ACHN (cell line): ENCODE measurements at regions not wholly inside any gene's neighbourhood (a gene's known extent, or its start where the extent isn't known, plus 50 kb on each side); places are given as distances from the start of the nearest gene placed in this dataset.

Source experiments
- DNase-seq: peaks from one replicate; pipeline ENCODE4 v3.0.0-alpha.2; 2015
- in situ Hi-C: cut with HindIII; loops from 2 replicates; pipeline ENCODE4 v1.10.0; 2017; ENCODE audit warnings: low sequenced_read_pairs, low pct_ligation_motif_present, low pct_unique_long_range_greater_than_20kb

DNA sequence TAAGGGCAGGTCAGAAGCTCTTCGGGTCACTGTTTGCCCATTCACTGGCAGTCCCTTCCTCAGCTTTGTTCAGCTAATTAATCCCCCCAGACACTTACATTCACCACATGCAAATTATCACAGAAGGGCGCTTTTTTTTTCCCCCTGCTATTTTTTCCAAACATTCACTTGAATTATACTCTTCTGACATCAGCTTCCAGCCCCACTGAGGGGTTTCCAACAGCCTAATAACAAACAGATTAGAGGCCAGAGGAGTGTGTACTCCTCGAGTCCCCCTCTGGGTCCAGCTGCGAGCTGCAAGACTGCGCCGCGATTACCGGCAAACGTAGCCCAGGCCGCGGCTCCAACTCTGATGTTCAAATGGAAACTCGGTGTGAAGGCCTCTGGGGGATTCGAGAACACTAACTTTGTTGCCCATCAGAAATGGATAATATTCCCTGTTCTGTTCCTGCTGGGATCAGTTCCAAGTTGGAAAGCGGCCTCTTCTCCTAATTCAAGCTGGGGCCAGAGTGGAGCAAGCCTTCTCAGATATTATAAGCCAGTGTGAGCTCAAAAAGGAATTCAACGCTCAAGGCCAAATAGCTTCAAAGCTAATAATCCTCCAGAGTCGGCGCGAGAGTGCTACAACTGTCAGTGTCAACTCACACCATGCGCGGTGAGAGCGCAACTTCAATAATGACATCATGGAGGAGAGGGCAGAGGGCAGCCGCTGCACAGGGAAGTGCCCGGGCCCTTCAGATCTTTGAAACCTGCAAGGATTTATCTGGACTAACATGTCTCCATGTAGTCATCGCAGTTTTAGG is 560.8 kb downstream of the BNC2 start:
- in situ Hi-C loops, result no loop called here

DNA sequence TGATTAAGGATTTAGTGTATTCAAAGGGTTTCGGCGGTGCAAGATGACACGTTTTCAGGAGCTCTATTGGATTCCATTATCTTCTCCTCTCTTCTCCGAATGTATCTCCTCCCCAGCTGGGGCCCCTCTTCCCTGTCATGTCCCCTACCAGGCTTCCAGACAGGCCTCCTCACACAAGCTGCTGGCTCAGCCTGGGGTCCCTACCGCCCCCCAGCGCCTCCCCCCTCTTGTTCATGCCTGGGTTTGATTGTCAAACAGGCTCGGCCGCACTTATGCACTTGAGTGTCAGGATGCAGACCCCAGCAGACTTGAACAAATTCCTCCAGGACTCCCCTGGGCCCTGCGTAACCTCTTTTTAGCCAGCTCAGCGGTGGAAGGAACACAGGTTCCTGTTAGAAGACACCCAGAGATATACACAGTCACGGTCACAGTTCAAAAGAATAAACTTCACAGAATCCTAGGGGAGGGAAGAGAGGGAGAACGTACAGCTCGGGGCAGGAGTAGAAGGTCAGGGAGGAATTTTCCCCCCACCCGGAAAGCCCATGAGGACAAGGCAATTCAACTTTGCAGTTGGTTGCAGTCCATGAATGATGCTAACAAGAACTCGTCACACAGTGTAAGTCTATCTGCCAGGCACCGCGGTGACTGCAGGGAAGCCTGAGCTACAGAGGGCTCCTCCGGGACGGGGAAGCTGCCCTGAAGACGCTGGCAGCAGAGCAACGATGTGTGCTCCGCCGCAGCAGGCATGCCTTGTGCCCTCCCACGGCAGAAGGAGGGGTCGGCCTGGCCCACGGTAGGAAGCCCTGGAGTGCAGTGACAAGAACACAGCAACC is 560.0 kb downstream of the BNC2 start:
- in situ Hi-C loops, result no loop called here
- no peak for DNase-seq

More for the DNA sequence above, 560.8 kb downstream of the BNC2 start:
- no peak for DNase-seq

DNA sequence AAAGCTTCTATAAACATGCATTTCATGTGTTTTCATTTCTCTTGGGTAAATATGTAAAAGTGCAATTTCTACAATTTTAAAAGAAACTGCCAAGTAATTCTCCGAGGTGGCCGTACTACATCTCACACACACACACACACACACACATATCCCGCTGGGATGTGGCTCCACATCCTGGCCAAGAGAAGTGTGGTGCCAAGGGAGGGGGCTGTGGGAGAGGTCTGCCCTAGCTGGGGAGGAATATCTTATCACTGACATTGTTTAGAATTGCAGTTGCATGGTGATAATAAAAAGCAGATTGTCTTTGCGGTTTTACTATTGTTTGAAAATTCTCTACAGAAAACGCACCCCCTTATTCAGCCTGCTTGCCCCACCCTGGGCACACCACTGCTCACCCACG is 558.4 kb downstream of the BNC2 start:
- in situ Hi-C loops, result no loop called here
- no peak for DNase-seq

DNA sequence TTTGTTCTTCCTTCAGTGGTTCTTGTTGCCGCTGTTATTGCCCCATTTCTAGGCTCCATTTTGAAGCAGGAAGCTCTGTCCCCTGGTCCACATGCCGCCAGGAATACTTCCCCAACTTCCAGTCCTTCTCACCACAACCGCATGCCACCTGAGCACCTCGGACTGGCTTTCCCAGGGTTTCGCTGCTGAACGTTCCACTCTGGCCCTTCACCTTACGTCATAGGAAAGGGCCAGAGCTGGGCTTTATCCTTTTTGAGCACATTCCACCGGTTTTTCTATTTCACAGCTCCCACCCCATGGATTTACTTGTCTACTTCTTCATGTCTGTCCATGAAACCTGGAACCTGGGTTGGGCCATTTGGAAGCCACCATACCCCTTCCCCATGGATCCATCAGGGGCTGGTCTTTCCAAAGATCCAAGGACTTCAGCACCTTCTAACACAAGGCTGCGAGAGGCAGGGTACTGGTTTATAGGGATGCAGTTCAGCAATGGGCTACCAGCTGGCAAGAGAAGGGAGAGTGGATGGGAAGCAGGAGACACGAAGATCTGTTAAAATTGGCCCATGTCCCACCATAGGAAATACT is 557.4 kb downstream of the BNC2 start:
- in situ Hi-C loops, result no loop called here
- no peak for DNase-seq

DNA sequence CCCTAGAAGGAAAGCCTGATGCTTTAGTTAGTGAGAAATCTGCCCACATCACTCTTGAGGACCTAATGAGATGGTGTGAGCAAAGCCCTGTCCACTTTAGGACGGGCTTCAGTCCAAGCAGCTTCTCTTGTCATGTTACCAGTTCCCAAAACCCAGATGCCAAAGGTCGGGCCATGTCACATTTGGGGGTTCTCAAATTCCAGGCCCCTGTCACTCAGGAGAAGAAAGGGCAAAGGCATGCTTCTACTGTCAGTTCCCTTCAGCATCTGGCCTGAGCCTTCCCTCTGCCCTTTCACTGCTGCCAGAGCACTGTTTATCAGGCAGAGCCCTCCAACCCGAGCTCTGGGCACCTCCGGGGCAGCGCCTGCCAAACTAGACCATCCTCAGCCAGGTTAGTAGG is 556.0 kb downstream of the BNC2 start:
- in situ Hi-C loops, result no loop called here
- DNase-seq, result no peak

DNA sequence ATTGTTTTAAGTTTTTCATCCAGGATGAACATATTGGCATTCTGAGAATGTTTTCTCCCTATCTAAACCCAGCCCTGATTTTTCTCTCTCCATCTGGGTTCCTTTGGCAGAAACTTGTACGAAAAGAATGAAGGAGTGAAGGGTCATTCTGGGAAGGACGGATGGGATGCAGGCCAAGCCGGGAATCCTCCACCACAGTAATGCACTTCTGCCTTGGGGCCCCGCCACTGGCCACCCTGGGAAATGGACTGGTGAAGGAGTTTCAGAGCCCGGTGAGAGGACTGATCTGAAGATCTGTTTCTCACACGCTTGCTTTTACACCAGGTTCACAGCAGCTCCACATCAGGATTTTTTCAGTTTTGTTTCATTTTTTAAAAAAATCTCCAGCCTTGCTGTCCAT is 554.8 kb downstream of the BNC2 start:
- in situ Hi-C loops, result no loop called here
- DNase-seq, result no peak

DNA sequence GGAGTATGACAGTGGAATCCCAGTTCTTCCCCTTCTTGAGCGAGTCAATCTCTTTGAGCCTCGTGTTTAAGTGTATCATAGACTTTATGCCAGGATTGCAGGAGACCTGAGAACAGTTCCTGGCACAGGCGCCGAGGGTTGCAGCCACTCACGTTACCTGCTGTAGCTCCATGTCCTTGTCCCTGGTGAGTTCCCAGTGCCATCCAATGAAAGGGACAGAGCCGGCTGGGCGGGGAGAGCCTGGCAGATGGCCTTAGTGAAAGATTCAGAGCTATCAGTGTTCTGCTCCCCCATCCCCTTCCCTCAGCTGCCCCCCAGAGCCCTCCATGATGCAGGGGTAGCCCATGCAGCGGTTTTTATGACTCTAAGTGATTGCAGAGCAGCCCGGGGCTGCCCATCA is 554.0 kb downstream of the BNC2 start:
- no peak for DNase-seq
- in situ Hi-C loops, result no loop called here

DNA sequence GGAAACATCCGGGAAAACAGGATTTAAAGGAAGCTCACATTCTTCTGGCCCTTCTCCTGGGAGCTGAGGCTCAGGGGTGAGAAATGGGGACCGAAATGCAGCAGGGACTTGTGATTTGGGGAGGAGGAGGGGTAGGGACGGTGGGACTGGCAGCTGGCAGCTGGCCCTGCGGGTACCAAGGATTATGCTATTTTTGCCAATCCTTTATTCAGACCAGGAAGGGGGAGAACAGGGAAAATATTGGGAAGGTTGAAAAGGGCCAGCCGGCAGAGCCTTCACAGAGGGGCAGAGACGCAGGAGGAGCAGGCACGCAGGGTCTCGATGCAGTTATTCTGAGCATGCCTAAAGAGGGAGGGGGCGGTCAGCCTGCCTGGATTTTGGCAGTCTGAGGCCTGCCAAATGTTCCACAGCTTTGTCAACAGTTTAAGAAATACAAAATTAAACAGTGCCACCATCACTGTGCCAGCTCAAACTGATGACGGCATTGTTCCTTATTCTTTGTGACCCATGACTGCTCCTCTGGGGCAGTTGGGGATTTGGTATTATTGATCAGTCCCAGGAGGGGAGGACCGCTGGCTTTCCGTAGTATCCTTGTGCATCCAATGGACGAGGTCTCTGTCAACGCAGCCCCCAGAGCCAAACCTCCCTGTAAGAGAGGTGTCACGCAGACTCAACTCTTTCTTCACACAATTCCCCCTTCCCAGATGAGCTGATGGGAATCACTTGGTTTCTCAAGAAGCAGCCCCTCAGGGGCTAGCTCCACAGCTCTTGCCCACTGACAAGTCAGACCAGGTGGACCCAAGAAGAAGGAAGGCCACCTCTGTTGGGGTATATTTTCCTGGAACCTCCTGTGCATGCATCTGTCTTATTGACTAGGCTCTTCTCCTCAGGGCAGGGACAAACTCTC is 553.3 kb downstream of the BNC2 start:
- in situ Hi-C loops, result no loop called here
- DNase-seq, result no peak

DNA sequence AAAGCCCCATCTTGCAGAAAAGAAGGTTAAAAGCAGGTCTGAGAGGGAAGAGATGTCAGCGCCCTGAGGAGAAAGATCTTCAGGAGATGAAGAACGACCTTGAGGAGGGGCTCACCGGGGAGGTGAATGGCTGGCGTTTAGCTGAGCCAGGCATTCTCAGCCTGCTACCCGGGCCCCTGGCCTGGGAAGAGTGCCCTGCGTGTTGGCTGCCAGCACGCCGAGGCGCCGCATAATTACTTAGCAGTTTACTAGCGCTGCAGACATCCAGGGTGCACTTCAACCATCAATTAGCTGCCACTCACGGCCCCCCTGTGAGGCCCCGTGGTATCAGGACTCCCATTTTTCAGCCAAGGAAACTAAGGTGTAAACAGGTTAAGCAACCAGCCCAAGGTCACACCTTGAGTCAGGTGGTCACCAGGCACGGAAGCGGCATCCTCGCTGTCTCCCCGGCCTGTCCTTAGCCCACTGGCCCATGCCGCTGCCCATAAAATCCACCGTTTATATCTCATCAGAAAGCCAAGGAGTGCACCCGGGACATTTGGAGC is 551.9 kb downstream of the BNC2 start:
- no peak for DNase-seq
- in situ Hi-C loops, result no loop called here

DNA sequence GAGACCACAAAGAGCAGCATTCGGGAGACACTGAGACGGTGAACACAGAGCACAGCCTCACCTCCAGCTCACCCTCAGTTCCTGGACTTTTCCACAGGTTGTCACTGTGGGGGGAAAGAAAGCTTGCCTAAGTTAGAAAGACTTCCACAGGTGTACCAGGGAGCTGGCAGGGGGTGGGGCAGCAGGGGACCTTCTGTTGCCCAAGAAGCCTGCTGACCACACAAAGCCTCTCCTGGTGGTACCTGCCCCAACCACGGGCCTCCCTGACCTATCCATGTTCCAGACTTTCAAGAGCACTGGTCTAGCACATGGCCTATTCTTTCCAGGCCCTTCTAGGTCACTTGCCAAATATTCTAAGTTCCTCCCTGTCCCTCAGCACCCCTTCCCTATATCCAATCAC is 550.8 kb downstream of the BNC2 start:
- in situ Hi-C loops, result no loop called here
- DNase-seq, result no peak

DNA sequence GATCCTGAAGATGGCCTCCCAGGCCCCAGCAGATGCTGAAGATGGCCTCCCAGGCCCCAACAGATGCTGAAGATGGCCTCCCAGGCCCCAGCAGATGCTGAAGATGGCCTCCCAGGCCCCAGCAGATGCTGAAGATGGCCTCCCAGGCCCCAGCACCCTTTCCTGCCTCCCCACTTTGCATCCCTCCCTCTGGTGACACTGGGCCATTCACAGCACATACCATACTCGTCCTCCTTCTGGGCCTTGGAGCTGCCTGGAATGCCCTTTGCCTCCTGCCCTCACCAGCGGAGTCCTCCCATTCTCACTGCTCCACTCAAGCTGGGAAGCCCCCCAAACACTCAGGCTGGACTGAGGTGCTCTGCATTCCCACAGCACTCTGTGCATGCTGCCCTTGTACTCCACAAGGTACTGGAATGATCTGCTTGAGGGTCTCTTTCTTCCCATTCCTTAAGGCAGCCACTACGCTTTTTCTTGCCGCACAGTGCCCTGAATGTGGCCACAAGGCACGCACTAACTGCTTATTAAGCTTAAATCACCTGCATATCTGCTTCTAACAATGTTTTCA is 550.0 kb downstream of the BNC2 start:
- no peak for DNase-seq
- in situ Hi-C loops, result no loop called here

DNA sequence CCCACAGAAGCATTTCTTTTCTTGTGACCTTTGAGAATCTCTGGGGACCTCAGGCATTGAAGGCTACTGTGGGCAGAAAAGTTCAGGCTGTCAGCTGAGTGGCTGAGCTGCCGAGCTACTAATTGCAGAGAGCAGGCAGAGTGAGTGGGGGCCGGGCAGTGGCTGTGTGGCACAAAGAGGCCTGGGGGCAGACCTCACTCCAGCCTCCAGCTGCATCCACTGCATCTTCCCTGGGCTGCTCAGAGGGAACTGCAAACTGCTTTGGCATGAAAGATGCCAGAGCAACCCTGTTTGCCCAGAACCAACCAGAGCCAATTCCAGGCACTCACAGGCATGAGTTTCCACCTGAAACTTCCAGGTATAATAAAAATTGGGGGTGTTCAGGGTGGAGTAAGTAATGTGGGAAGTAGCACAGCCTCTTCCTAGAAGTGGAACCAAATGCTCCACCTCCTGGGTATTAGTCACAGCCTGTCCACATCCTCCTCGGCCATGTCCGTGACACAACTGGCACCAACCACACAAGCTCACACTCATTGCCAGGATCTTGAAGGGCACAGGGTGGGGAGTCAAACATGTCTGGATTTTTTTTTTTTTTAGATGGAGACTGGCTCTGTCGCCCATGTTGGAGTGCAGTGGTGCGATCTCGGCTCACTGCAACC is 548.9 kb downstream of the BNC2 start:
- in situ Hi-C loops, result no loop called here
- DNase-seq, result no peak

DNA sequence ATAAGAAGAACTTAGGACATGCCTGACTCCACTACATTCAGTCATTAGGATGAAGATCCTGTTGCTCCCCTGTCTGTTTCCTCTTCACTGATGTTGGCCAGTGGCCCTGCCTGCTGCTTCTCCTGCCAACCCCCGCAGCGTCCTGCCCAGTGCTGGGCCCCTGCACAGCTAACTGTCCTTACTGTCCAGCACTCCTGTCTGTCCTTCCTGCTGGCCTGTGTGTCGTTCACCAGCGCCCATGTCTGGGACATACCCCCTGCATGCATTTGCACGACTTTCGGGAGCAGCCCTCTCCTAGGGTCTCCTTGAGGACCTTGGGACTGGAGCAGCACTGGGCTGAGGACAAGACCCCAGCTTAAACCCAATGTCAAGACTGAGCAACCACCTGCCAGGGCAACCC is 547.6 kb downstream of the BNC2 start:
- DNase-seq, result no peak
- in situ Hi-C loops, result no loop called here

DNA sequence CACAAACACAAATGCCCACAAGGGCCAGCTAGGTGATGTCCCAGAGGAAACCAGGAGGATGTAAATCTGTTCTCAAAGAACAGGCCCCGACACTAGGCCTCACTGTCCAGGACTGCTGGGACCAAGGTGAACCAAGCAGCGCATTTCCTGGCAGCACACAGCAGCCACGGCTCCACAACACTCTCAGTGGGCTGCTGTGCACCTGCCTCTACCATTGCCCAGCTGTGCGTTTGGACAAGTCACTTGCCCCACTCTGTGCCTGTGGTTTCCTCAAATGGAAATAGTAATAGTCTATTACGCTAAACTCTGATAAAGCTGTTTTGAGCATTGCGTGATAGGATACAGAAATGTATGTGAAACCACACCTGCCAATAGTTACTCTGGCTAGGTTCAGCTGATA is 544.5 kb downstream of the BNC2 start:
- in situ Hi-C loops, result no loop called here
- no peak for DNase-seq

DNA sequence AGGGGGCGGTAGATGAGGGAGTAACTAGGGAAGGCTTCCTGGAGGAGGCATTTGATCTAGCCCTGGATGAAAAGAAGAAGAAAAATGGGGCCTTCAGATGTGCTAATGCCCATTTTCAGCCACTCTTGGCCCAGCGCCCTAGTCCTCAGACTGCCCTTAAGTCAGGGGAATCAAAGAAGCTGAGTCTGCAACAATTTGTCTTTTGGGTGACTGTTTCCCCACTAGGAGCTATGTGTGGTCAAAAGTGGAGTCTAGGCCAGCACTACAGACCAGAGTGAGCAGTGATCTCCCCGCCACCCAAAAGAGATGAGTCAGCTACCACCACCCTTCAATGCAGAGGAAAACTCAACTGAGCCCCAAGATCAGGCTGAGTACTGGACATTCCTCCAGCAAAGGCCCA is 542.1 kb downstream of the BNC2 start:
- DNase-seq, result no peak
- in situ Hi-C loops, result no loop called here

DNA sequence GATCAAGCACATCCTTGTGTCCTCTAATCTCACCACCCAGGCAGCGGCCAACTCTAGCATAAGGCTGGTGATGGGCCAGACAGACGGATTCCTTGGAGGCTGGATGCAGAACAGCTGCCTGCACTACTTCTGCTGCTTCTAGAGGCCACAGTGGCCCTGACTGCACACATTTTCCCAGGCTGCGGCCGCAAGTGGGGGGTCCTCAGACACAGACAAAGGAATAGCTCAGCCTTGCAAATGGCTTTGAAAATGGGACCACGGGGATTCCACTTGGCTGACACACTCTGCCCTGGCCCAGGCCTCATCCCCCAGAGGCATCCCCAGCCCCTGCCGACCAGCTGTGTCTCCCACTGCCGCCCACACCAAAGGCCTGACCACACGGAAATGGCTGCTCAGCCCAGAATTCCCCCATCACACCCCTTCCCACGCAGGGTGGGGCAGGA is 540.8 kb downstream of the BNC2 start:
- in situ Hi-C loops, result no loop called here
- DNase-seq, result no peak

DNA sequence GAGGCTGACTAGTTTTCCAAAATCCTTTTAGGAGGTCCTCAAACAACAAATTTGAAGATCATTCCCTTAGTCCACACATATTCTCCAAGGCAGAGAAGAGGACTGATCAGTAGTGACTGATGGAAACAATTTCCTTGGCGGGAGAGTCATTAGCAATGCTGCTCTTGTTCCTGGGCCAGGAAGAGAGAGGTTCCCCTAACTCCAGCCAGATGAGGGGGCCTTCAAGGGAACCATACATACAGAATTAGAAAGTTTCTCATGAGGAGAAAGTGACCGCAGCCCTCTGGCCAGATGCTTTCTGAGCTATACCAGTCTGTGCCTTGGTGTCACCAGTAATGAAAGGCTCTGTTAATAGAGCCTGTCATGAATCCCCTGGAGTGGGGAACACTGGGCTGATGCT is 539.4 kb downstream of the BNC2 start:
- DNase-seq, result no peak
- in situ Hi-C loops, result no loop called here

DNA sequence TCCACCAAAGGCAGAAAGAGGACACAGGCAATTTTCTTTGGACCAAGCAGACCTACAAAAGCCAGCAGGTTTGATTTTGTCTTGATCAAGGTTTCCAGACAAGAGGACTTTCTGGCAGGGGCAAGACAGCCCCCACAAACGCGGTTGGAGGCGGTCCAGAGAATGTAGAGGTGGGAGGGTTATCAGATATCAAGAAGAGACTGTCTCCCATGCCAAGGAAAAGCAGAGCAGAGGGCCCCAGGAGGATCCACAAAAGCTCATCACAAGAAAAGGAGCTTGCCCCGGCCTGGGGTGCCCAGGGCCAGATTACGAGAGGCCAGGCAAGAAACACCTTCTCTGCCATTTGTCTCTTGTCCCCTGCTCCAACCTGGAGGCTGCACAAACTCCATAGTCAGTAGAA is 538.9 kb downstream of the BNC2 start:
- DNase-seq, result no peak
- in situ Hi-C loops, result no loop called here
